ENCODE measurements at regions not wholly inside any gene's neighbourhood (a gene's known extent, or its start where the extent isn't known, plus 50 kb on each side); places are given as distances from the start of the nearest gene placed in this dataset.

GRCh38 chr5:111902436-111902835 lies 145.4 kb upstream of the NREP start:
- WGBS, 2 donors: 37 to 38% methylated on average over 5 of the region's 5 CpGs
- intact Hi-C loops (cut with DNase I; ENCODE audit: low total_unique reads): no loop called here
- TF ChIP-seq CTCF (IDR thresholded peaks at IDR 0.05) (no peak), POLR2A (IDR thresholded peaks at IDR 0.05) (no peak)
- no peaks in the 10 kb centered on the region for H3K36me3 ChIP-seq (ENCODE audit: low read depth, missing control alignments)
- DNase-seq: no peak
- no peak overlapping the region for H3K27ac ChIP-seq
- no peak overlapping the region for H3K4me3 ChIP-seq
- H3K4me1 ChIP-seq: no peaks in the 10 kb centered on the region
- H3K9me3 ChIP-seq: no peaks in the 10 kb centered on the region
- H3K27me3 ChIP-seq: no peaks in the 10 kb centered on the region

GRCh38 chr5:111901296-111901695 lies 144.3 kb upstream of the NREP start:
- Histone ChIP-seq H3K27me3 (no peaks in the 10 kb centered on the region), H3K9me3 (no peaks in the 10 kb centered on the region), H3K4me1 (no peaks in the 10 kb centered on the region), H3K4me3 (no peak overlapping the region), H3K36me3 (ENCODE audit: low read depth, missing control alignments) (no peaks in the 10 kb centered on the region), H3K27ac (no peak overlapping the region)
- no peak for DNase-seq
- WGBS, 2 donors: 45 to 68% methylated on average over 2 of the region's 2 CpGs
- intact Hi-C loops (cut with DNase I; ENCODE audit: low total_unique reads): no loop called here
- TF ChIP-seq CTCF (IDR thresholded peaks at IDR 0.05): no peak
- no peak for TF ChIP-seq POLR2A (IDR thresholded peaks at IDR 0.05)

GRCh38 chr5:111892949-111893348 lies 136.0 kb upstream of the NREP start:
- WGBS, 2 donors: 40 to 69% methylated on average over 1 of the region's 1 CpG
- DNase-seq: no peak
- H3K27ac ChIP-seq: no peak overlapping the region

GRCh38 chr5:111887706-111888105 lies 130.7 kb upstream of the NREP start:
- no peak for TF ChIP-seq POLR2A (IDR thresholded peaks at IDR 0.05)
- no peaks in the 10 kb centered on the region for H3K4me1 ChIP-seq
- DNase-seq: no peak

More at GRCh38 chr5:111892949-111893348, 136.0 kb upstream of the NREP start:
- no peaks in the 10 kb centered on the region for H3K9me3 ChIP-seq
- no peak for TF ChIP-seq CTCF (IDR thresholded peaks at IDR 0.05)
- TF ChIP-seq POLR2A (IDR thresholded peaks at IDR 0.05): no peak
- H3K36me3 ChIP-seq (ENCODE audit: low read depth, missing control alignments): no peaks in the 10 kb centered on the region
- H3K27me3 ChIP-seq: no peaks in the 10 kb centered on the region
- H3K4me1 ChIP-seq: no peaks in the 10 kb centered on the region
- no peak overlapping the region for H3K4me3 ChIP-seq
- intact Hi-C loops (cut with DNase I; ENCODE audit: low total_unique reads): no loop called here

GRCh38 chr5:111869681-111870080 lies 112.7 kb upstream of the NREP start:
- intact Hi-C loops (cut with DNase I; ENCODE audit: low total_unique reads): no loop called here

More at GRCh38 chr5:111887706-111888105, 130.7 kb upstream of the NREP start:
- WGBS, 2 donors: 81 to 83% methylated on average over 2 of the region's 2 CpGs
- H3K27me3 ChIP-seq: no peaks in the 10 kb centered on the region
- intact Hi-C loops (cut with DNase I; ENCODE audit: low total_unique reads): no loop called here
- H3K36me3 ChIP-seq (ENCODE audit: low read depth, missing control alignments): no peaks in the 10 kb centered on the region
- H3K4me3 ChIP-seq: no peak overlapping the region
- no peak overlapping the region for H3K27ac ChIP-seq
- H3K9me3 ChIP-seq: no peaks in the 10 kb centered on the region

More at GRCh38 chr5:111869681-111870080, 112.7 kb upstream of the NREP start:
- H3K9me3 ChIP-seq: no peaks in the 10 kb centered on the region
- WGBS, 2 donors: 78 to 82% methylated on average over 2 of the region's 2 CpGs
- no peaks in the 10 kb centered on the region for H3K36me3 ChIP-seq (ENCODE audit: low read depth, missing control alignments)
- H3K4me3 ChIP-seq: no peak overlapping the region
- H3K27ac ChIP-seq: no peak overlapping the region
- no peak for DNase-seq
- no peaks in the 10 kb centered on the region for H3K27me3 ChIP-seq
- H3K4me1 ChIP-seq: no peaks in the 10 kb centered on the region
- TF ChIP-seq POLR2A (IDR thresholded peaks at IDR 0.05) (no peak), CTCF (IDR thresholded peaks at IDR 0.05) (no peak)
